Mammary epithelial cell (primary cell): ENCODE measurements at regions not wholly inside any gene's neighbourhood (a gene's known extent, or its start where the extent isn't known, plus 50 kb on each side); places are given as distances from the start of the nearest gene placed in this dataset.

ENCODE experiments used
- CTCF ChIP-seq, 2 donors: IDR thresholded peaks in 1 of 2; conservative IDR thresholded peaks in 1 of 2; 2 replicates each; pipeline ENCODE4 v1.5.1; 2011 to 2012; ENCODE audit warnings: inconsistent platforms in 2 of 2, low read length in 2 of 2, mild to moderate bottlenecking in 2 of 2, control low read depth in 1 of 2, low read depth in 1 of 2; ENCODE audit not compliant: insufficient read depth in 1 of 2; ENCODE audit errors: extremely low read depth in 1 of 2
- EZH2 ChIP-seq: IDR thresholded peaks from 2 replicates; pipeline ENCODE4 v1.6.1; 2012; ENCODE audit warnings: low read length, inconsistent platforms, borderline replicate concordance

- TF ChIP-seq CTCF (conservative IDR thresholded peaks at IDR 0.05 in 1 of 2, IDR thresholded peaks at IDR 0.05 in 1 of 2; ENCODE audit: extremely low read depth in 1 of 2, insufficient read depth in 1 of 2, low read depth in 1 of 2, low read length in 2 of 2) (no peak), EZH2 (no peak)
Observed at GRCh38 chr5:107792940-107793339, 122.2 kb upstream of the EFNA5 start.
